HG03064 (cell line): ENCODE measurements at regions not wholly inside any gene's neighbourhood (a gene's known extent, or its start where the extent isn't known, plus 50 kb on each side); places are given as distances from the start of the nearest gene placed in this dataset.

Experiments used
- ATAC-seq: cut with Tn5 transposase; IDR thresholded peaks from one replicate; pipeline ENCODE4 v1.9.1; 2021; ENCODE audit warnings: low read depth; ENCODE audit not compliant: unreplicated experiment

- no peak for ATAC-seq
Observed at GRCh38 chr6:71584712-71585436, 296.3 kb downstream of the OGFRL1 start.

- ATAC-seq, result no peak
Observed at GRCh38 chr6:71585472-71585871, 296.9 kb downstream of the OGFRL1 start.

GRCh38 chr6:71588490-71588889 is 297.9 kb upstream of the RIMS1 start:
- ATAC-seq, result no peak

GRCh38 chr6:71589254-71589653 is 297.1 kb upstream of the RIMS1 start:
- ATAC-seq, result no peak

- no peak for ATAC-seq
Observed at GRCh38 chr6:71592643-71593042, 293.7 kb upstream of the RIMS1 start.

- ATAC-seq, result no peak
Observed at GRCh38 chr6:71599359-71599758, 287.0 kb upstream of the RIMS1 start.

GRCh38 chr6:71602385-71603007 is 283.9 kb upstream of the RIMS1 start:
- no peak for ATAC-seq

- no peak for ATAC-seq
Observed at GRCh38 chr6:71603021-71603420, 283.3 kb upstream of the RIMS1 start.

- no peak for ATAC-seq
Observed at GRCh38 chr6:71608646-71609045, 277.7 kb upstream of the RIMS1 start.

GRCh38 chr6:71619836-71620235 is 266.5 kb upstream of the RIMS1 start:
- no peak for ATAC-seq

- no peak for ATAC-seq
Observed at GRCh38 chr6:71621918-71622519, 264.3 kb upstream of the RIMS1 start.

GRCh38 chr6:71642120-71642519 is 244.2 kb upstream of the RIMS1 start:
- no peak for ATAC-seq

- ATAC-seq, result no peak
Observed at GRCh38 chr6:71642793-71643192, 243.6 kb upstream of the RIMS1 start.

GRCh38 chr6:71645299-71645698 is 241.1 kb upstream of the RIMS1 start:
- ATAC-seq, result no peak

- ATAC-seq, result no peak
Observed at GRCh38 chr6:71649915-71650314, 236.4 kb upstream of the RIMS1 start.

GRCh38 chr6:71651636-71652035 is 234.7 kb upstream of the RIMS1 start:
- no peak for ATAC-seq

GRCh38 chr6:71656121-71656520 is 230.2 kb upstream of the RIMS1 start:
- no peak for ATAC-seq

GRCh38 chr6:71665931-71666330 is 220.4 kb upstream of the RIMS1 start:
- ATAC-seq, result no peak

GRCh38 chr6:71672876-71673275 is 213.5 kb upstream of the RIMS1 start:
- no peak for ATAC-seq

GRCh38 chr6:71675386-71675785 is 211.0 kb upstream of the RIMS1 start:
- no peak for ATAC-seq

GRCh38 chr6:71676298-71676697 is 210.1 kb upstream of the RIMS1 start:
- no peak for ATAC-seq

GRCh38 chr6:71678091-71678490 is 208.3 kb upstream of the RIMS1 start:
- no peak for ATAC-seq
